Stimulated activated CD8-positive, alpha-beta memory T cell treated with anti-CD3 and anti-CD28 coated beads, Interleukin-15, amount 100 ng/mL, for 48 hours (primary cell): ENCODE measurements at regions not wholly inside any gene's neighbourhood (a gene's known extent, or its start where the extent isn't known, plus 50 kb on each side); places are given as distances from the start of the nearest gene placed in this dataset.

Experiments used
- DNase-seq, 2 donors: peaks; one replicate each; pipeline ENCODE4 v3.0.0-alpha.2; 2020; ENCODE audit warnings: low read depth in 2 of 2

DNA sequence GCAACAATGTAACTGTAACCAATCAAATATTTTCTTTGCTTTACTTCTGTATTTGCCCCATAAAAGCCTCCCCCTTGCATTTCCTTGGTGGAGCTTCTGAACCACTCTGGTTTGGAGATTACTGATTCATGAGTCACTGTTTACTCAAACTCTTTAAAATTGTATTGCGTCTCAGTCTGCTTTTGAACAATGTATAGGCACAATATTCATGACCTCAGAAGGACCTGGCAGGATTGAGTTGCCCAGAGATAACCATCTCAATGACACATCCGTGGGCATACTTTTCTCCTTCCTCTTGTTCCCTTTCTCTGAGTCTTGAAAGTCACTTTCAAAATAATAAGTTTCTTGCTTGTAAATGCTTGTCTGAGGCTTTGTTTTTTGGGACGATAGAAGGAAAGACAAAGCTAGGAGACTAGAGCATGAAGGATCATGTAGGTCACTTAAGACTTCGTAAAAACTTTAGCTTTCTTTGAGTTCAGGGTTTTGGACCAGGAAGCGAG is 57.1 kb upstream of the POU1F1 start:
- DNase-seq, result peak in 1 of 2 donors; percentile 15

DNA sequence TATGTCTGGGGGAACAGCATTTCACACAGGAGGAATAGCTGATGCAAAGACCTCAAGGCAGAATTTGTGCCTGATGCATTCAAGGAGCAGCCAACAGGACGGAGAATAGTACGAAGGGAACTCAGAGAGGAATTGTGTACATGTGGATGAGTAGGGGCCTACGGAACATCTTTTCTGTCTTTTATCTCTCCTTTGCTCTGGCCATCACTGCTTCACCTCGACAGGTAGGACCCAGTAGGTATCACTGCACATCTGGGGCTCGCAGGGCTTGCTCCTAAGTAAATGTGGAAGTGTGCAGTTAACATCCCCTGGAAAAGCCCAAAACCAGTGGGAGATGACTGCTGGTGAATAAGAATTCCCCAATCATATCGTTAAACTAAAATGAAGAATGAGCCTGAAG is 56.4 kb upstream of the POU1F1 start:
- no peak for DNase-seq

DNA sequence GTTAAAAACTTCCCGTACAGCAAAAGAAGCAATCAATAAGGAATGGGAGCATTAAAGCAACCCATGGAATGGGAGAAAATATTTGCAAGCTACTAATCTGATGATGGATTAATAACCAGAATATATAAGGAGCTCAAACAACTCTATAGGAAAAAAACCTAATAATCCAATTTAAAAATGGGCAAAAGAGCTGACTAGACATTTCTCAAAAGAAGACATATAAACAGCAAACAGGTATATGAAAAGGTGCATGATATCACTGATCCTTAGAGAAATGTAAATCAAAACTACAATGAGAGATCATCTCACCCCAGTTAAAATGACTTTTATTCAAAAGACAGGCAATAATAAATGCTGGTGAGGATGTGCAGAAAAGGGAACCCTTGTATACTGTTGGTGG is 52.7 kb upstream of the POU1F1 start:
- DNase-seq, result no peak
